HL-60 (cell line): ENCODE measurements at regions not wholly inside any gene's neighbourhood (a gene's known extent, or its start where the extent isn't known, plus 50 kb on each side); places are given as distances from the start of the nearest gene placed in this dataset.

ENCODE experiments used
- CTCF ChIP-seq: IDR thresholded peaks from one replicate; pipeline ENCODE4 v1.5.1; 2011; ENCODE audit warnings: low read length, control low read depth, inconsistent platforms; ENCODE audit not compliant: insufficient read depth
- GABPA ChIP-seq: IDR thresholded peaks from 2 replicates; pipeline ENCODE4 v1.6.1; 2012; ENCODE audit warnings: low read depth
- POLR2AphosphoS5 ChIP-seq: IDR thresholded peaks from 2 replicates; pipeline ENCODE4 v1.6.1; 2012; ENCODE audit warnings: low read depth
- REST ChIP-seq: IDR thresholded peaks from 2 replicates; pipeline ENCODE4 v1.6.1; 2012; ENCODE audit warnings: low read depth; ENCODE audit not compliant: insufficient replicate concordance

- TF ChIP-seq POLR2AphosphoS5 (no peak), CTCF (no peak), GABPA (no peak), REST (no peak)
Observed at GRCh38 chr18:39341129-39341528, 1775.5 kb upstream of the CELF4 start.
